HepG2 (cell line): ENCODE measurements at regions not wholly inside any gene's neighbourhood (a gene's known extent, or its start where the extent isn't known, plus 50 kb on each side); places are given as distances from the start of the nearest gene placed in this dataset.

Experiments used
- ATAC-seq: fragments of 200-7000 bp; cut with Tn5 transposase; 3 replicates; pipeline ENCODE4 v1.9.1; 2020; ENCODE audit warnings: mild to moderate bottlenecking, moderate library complexity
- BruUV-seq: library from RNA; stranded (reverse); fragments of 400-500 nt; replicated peaks from 2 replicates; lab custom pipeline; 2021; lab: Mats Ljungman, UMichigan
- CTCF ChIA-PET: fragments of 300-600 bp; formaldehyde crosslinking; extraction: SDS; loops from one replicate; lab custom pipeline; 2021; ENCODE audit warnings: low total read pairs, inconsistent platforms, low intra/inter-chr PET ratio; lab: Yijun Ruan, JAX
- POLR2A ChIA-PET: fragments of 350-600 bp; sonication (Branson Sonifier 250); formaldehyde crosslinking; loops from one replicate; lab custom pipeline; 2020; ENCODE audit warnings: antibody characterized with exemption, inconsistent platforms; lab: Yijun Ruan, JAX
- DNase-seq: peaks from one replicate; pipeline ENCODE4 v3.0.0-alpha.2; 2015; ENCODE audit warnings: low spot score
- FAIRE-seq: peaks from 3 replicates; lab custom pipeline; 2011; peaks lifted over from hg19 to GRCh38; lab: Jason Lieb, UNC
- H2AFZ ChIP-seq: one replicate; pipeline ENCODE4 v1.6.1; 2011; ENCODE audit warnings: low read length, inconsistent platforms
- H3K27ac ChIP-seq: fragments of 300-600 bp; 3 replicates; pipeline ENCODE4 v1.8.0; 2011; ENCODE audit warnings: mixed run types, mild to moderate bottlenecking, mixed read lengths, low read length, inconsistent platforms; ENCODE audit not compliant: insufficient read depth; ENCODE audit errors: extremely low read length
- H3K27me3 ChIP-seq, 2 experiments: fragments of 200-600 bp in 1 of 2; 2 replicates in 1 of 2; 3 replicates in 1 of 2; pipeline versions ENCODE4 v1.6.0 to v1.8.0; 2011; ENCODE audit warnings: low read length in 2 of 2, mild to moderate bottlenecking in 2 of 2, moderate library complexity in 2 of 2, inconsistent platforms in 1 of 2; ENCODE audit not compliant: insufficient read depth in 2 of 2, control insufficient read depth in 1 of 2
- H3K36me3 ChIP-seq, 2 experiments: fragments of 200-600 bp in 1 of 2; replicated peaks in 1 of 2; 2 replicates in 1 of 2; 3 replicates in 1 of 2; pipeline versions ENCODE4 v1.5.1 to v1.8.0; 2011; ENCODE audit warnings: low read length in 2 of 2, inconsistent platforms in 1 of 2; ENCODE audit not compliant: insufficient read depth in 2 of 2, control insufficient read depth in 1 of 2
- H3K4me1 ChIP-seq: 2 replicates; pipeline ENCODE4 v1.5.1; 2012; ENCODE audit warnings: low read length, inconsistent platforms; ENCODE audit not compliant: insufficient read depth
- H3K4me2 ChIP-seq: 2 replicates; pipeline ENCODE4 v1.6.0; 2011; ENCODE audit warnings: low read depth, low read length, inconsistent platforms
- H3K4me3 ChIP-seq, 3 experiments: fragments of 200-600 bp in 1 of 3; sonication (generic), shearing (Covaris generic) in 1 of 3; replicated peaks in 1 of 3; 2 replicates each; pipeline ENCODE4 v1.5.1; 2011 to 2016; ENCODE audit warnings: low read length in 3 of 3, inconsistent platforms in 2 of 3, low read depth in 2 of 3, mild to moderate bottlenecking in 2 of 3, control low read depth in 1 of 3, mixed read lengths in 1 of 3; ENCODE audit not compliant: insufficient read depth in 1 of 3
- H3K79me2 ChIP-seq: one replicate; pipeline ENCODE4 v1.6.1; 2011; ENCODE audit warnings: low read length, inconsistent platforms; ENCODE audit not compliant: insufficient read depth
- H3K9ac ChIP-seq: 2 replicates; pipeline ENCODE4 v1.6.0; 2011; ENCODE audit warnings: mild to moderate bottlenecking, low read depth, low read length, inconsistent platforms; ENCODE audit not compliant: insufficient read depth
- H3K9me3 ChIP-seq: 2 replicates; pipeline ENCODE4 v1.5.1; 2012; ENCODE audit warnings: mild to moderate bottlenecking, low read length
- H4K20me1 ChIP-seq: 2 replicates; pipeline ENCODE4 v1.6.0; 2011; ENCODE audit warnings: inconsistent platforms, mild to moderate bottlenecking, low read length, moderate library complexity; ENCODE audit not compliant: insufficient read depth
- AHR ChIP-seq: IDR thresholded peaks from 2 replicates; pipeline ENCODE4 v1.6.1; 2018; ENCODE audit warnings: missing genetic modification reagents, missing compliant biosample characterization
- EEA1 ChIP-seq: sonication (generic); formaldehyde crosslinking; IDR thresholded peaks from 2 replicates; pipeline ENCODE4 v1.5.1; 2020; ENCODE audit warnings: mild to moderate bottlenecking, missing genetic modification reagents, borderline replicate concordance
- JDP2 ChIP-seq: sonication (generic); formaldehyde crosslinking; IDR thresholded peaks from 2 replicates; pipeline ENCODE4 v1.8.1; 2022; ENCODE audit warnings: missing genetic modification reagents, borderline replicate concordance
- MTF2 ChIP-seq: sonication (generic); formaldehyde crosslinking; IDR thresholded peaks from 2 replicates; pipeline ENCODE4 v1.5.0; 2020; ENCODE audit warnings: missing genetic modification reagents, borderline replicate concordance
- MZF1 ChIP-seq: sonication (generic); formaldehyde crosslinking; IDR thresholded peaks from 2 replicates; pipeline ENCODE4 v1.8.1; 2023; ENCODE audit warnings: mild to moderate bottlenecking, missing genetic modification reagents, borderline replicate concordance
- PHF5A ChIP-seq: IDR thresholded peaks from one replicate; pipeline ENCODE4 v1.6.1; 2018; ENCODE audit warnings: low read depth, missing genetic modification reagents; ENCODE audit not compliant: unreplicated experiment
- RAD21 ChIP-seq: fragments of 450-650 bp; formaldehyde crosslinking; IDR thresholded peaks from 2 replicates; pipeline ENCODE4 v1.5.0; 2020; ENCODE audit warnings: mild to moderate bottlenecking
- SRY ChIP-seq: sonication (generic); formaldehyde crosslinking; IDR thresholded peaks from 2 replicates; pipeline ENCODE4 v1.8.0; 2022; ENCODE audit warnings: mild to moderate bottlenecking, missing genetic modification reagents
- UBTF ChIP-seq: sonication (generic); formaldehyde crosslinking; IDR thresholded peaks from 2 replicates; pipeline ENCODE4 v1.4.0; 2020; ENCODE audit warnings: mild to moderate bottlenecking, missing genetic modification reagents
- XRCC5 ChIP-seq: fragments of 200-400 bp; formaldehyde crosslinking; optimal IDR thresholded peaks from 2 replicates; pipeline ENCODE3; 2017; ENCODE audit warnings: mild to moderate bottlenecking, low read length
- ZBTB21 ChIP-seq: sonication (generic); formaldehyde crosslinking; IDR thresholded peaks from 2 replicates; pipeline ENCODE4 v1.4.0; 2020; ENCODE audit warnings: missing genetic modification reagents
- ZBTB7B ChIP-seq: sonication (generic); formaldehyde crosslinking; IDR thresholded peaks from 2 replicates; pipeline ENCODE4 v1.4.0; 2020; ENCODE audit warnings: missing genetic modification reagents
- ZNF33A ChIP-seq: sonication (generic); formaldehyde crosslinking; IDR thresholded peaks from 2 replicates; pipeline ENCODE4 v1.5.1; 2020; ENCODE audit warnings: missing genetic modification reagents, mild to moderate bottlenecking, moderate library complexity, borderline replicate concordance
- ZNF816 ChIP-seq: sonication (generic); formaldehyde crosslinking; IDR thresholded peaks from 2 replicates; pipeline ENCODE4 v1.8.0; 2022; ENCODE audit warnings: missing genetic modification reagents, mild to moderate bottlenecking, borderline replicate concordance
- ZNF891 ChIP-seq: sonication (generic); formaldehyde crosslinking; IDR thresholded peaks from 2 replicates; pipeline ENCODE4 v1.5.0; 2020; ENCODE audit warnings: mild to moderate bottlenecking, missing genetic modification reagents
- WGBS: methylation state at CpG from one replicate; pipeline ENCODE4 v1.1.6; 2017; ENCODE audit warnings: low lambda C conversion rate; 5-methylcytosine and 5-hydroxymethylcytosine counted together
- in situ Hi-C: cut with HindIII; loops from 2 replicates; pipeline ENCODE4 v1.10.0; 2017; ENCODE audit warnings: low pct_unique_long_range_greater_than_20kb; ENCODE audit not compliant: extremely low pct_ligation_motif_present
- intact Hi-C: fragments of 100-400 bp; cut with micrococcal nuclease; formaldehyde crosslinking; loops from one replicate; pipeline ENCODE4 v1.10.0; 2022; ENCODE audit not compliant: unreplicated experiment
- TF ChIP-seq, protein P1 (sequence below): sonication (generic); formaldehyde crosslinking; IDR thresholded peaks from 2 replicates; pipeline ENCODE4 v1.8.0; 2022; ENCODE audit warnings: mild to moderate bottlenecking, missing genetic modification reagents, moderate library complexity
- TF ChIP-seq, protein P2 (sequence below): sonication (generic); formaldehyde crosslinking; IDR thresholded peaks from 2 replicates; pipeline ENCODE4 v1.4.0; 2020; ENCODE audit warnings: missing genetic modification reagents
- TF ChIP-seq, protein P3 (sequence below): sonication (generic); formaldehyde crosslinking; IDR thresholded peaks from 2 replicates; pipeline ENCODE4 v1.5.0; 2020; ENCODE audit warnings: mild to moderate bottlenecking, missing genetic modification reagents, moderate library complexity

DNA sequence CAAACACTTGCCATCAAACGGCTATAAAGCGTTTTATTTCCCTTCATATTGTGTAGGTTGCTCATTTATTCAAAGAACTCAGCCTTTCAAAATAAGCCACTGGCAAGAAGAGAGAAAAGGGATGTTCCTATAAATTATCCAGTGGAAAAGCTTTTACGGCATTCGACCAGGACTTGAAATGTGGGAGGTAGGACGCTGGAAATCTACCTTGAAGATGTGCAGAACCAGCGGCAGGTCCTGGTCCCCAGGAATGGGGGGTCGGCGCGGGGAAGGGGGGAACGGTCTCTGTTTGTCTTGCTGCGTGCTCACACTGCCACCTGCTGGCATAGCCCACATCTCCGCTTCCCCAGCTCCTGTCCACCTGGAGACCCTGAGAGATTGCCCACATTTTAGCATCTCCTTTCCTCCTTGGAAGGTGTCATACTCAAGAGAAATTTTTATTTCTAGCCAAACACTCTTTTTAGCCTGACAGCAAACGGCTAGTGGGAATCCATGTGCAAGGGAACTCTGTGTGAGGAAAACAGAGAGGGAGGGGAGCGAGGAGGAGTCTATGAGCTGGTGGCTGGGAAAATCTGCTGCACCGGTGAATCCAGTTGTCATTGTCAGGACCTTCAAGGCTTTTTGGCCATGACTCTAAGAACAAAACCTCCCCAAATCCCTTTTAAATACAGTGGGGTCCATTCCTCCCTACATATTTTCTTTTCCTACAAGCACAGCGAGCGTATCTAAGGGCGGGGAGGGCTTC lies 349.0 kb upstream of the PKDCC start:
- Histone ChIP-seq H2AFZ (no peak overlapping the region), H3K4me1 (no peaks in the 10 kb centered on the region), H3K4me2 (no peak overlapping the region), H3K36me3 (no peaks in the 10 kb centered on the region), H3K27ac (no peak overlapping the region), H3K9me3 (no peaks in the 10 kb centered on the region), H3K4me3 (no peak overlapping the region), H3K79me2 (no peaks in the 10 kb centered on the region), H3K27me3 (no peaks in the 10 kb centered on the region; a peak in 1 of 5 replicates), H3K9ac (no peak overlapping the region), H4K20me1 (no peaks in the 10 kb centered on the region)
- FAIRE-seq: peak; percentile 58
- peak; percentile 93 for ATAC-seq
- WGBS: 20% methylated on average over 18 of the region's 18 CpGs
- ChIA-PET POLR2A (no interaction called here), CTCF (interaction anchor here (1.3 to 3.2 kb wide), 2 partner anchors 285 to 1785 kb away, joined by 4 to 12 read pairs; no protein-coding TSS in a partner anchor)
- intact Hi-C loops (loop anchor here (1.0 to 5.0 kb wide), 3 partner anchors 285 to 1787 kb away; no protein-coding TSS in a partner anchor), in situ Hi-C loops (loop anchor here (10.0 to 25.0 kb wide), 2 partner anchors 274 to 1787 kb away; no protein-coding TSS in a partner anchor)
- DNase-seq: no peak
- no TSS peak for BruUV-seq
- TF ChIP-seq, protein P1, sequence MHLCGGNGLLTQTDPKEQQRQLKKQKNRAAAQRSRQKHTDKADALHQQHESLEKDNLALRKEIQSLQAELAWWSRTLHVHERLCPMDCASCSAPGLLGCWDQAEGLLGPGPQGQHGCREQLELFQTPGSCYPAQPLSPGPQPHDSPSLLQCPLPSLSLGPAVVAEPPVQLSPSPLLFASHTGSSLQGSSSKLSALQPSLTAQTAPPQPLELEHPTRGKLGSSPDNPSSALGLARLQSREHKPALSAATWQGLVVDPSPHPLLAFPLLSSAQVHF: no peak
- TF ChIP-seq PHF5A (CRISPR knock-in tag): no peak
- TF ChIP-seq EEA1 (CRISPR knock-in tag): no peak
- TF ChIP-seq UBTF: no peak
- TF ChIP-seq, protein P2, sequence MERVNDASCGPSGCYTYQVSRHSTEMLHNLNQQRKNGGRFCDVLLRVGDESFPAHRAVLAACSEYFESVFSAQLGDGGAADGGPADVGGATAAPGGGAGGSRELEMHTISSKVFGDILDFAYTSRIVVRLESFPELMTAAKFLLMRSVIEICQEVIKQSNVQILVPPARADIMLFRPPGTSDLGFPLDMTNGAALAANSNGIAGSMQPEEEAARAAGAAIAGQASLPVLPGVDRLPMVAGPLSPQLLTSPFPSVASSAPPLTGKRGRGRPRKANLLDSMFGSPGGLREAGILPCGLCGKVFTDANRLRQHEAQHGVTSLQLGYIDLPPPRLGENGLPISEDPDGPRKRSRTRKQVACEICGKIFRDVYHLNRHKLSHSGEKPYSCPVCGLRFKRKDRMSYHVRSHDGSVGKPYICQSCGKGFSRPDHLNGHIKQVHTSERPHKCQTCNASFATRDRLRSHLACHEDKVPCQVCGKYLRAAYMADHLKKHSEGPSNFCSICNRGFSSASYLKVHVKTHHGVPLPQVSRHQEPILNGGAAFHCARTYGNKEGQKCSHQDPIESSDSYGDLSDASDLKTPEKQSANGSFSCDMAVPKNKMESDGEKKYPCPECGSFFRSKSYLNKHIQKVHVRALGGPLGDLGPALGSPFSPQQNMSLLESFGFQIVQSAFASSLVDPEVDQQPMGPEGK (CRISPR knock-in tag): peak; percentile 58
- no peak for TF ChIP-seq SRY (CRISPR knock-in tag)
- TF ChIP-seq, protein P3, sequence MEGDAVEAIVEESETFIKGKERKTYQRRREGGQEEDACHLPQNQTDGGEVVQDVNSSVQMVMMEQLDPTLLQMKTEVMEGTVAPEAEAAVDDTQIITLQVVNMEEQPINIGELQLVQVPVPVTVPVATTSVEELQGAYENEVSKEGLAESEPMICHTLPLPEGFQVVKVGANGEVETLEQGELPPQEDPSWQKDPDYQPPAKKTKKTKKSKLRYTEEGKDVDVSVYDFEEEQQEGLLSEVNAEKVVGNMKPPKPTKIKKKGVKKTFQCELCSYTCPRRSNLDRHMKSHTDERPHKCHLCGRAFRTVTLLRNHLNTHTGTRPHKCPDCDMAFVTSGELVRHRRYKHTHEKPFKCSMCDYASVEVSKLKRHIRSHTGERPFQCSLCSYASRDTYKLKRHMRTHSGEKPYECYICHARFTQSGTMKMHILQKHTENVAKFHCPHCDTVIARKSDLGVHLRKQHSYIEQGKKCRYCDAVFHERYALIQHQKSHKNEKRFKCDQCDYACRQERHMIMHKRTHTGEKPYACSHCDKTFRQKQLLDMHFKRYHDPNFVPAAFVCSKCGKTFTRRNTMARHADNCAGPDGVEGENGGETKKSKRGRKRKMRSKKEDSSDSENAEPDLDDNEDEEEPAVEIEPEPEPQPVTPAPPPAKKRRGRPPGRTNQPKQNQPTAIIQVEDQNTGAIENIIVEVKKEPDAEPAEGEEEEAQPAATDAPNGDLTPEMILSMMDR (CRISPR knock-in tag): peak; percentile 92
- TF ChIP-seq MTF2: no peak
- no peak for TF ChIP-seq ZNF33A (CRISPR knock-in tag)
- TF ChIP-seq ZBTB21 (CRISPR knock-in tag): no peak
- TF ChIP-seq MZF1 (CRISPR knock-in tag): no peak
- TF ChIP-seq ZNF816 (CRISPR knock-in tag): no peak
- TF ChIP-seq ZBTB7B (CRISPR knock-in tag): 0 out of 2 replicates have a peak, but pooled peaks have one; percentile 36
- TF ChIP-seq AHR: no peak
- TF ChIP-seq XRCC5: peak; percentile 61
- TF ChIP-seq ZNF891: no peak
- no peak for TF ChIP-seq JDP2
- TF ChIP-seq RAD21 (CRISPR knock-in tag): peak; percentile 62
